ENCODE measurements at regions not wholly inside any gene's neighbourhood (a gene's known extent, or its start where the extent isn't known, plus 50 kb on each side); places are given as distances from the start of the nearest gene placed in this dataset.

DNA sequence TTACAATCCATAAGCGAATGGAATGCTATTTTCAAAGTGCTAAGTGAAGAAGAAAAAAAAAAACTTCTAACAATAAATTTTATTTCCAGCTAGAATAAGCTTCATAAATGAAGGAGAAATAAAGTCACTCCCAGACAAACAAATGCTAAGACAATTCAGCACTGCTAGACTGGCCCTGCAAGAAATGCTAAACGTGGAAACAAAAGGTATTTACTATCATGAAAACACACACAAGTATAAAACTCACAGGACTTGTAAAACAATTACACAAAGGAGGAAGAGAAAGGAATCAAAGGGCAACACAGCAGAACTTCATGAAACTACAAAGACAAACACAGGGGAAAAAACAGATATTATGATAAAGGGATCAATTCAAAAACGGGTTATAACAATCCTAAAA, 85.8 kb upstream of the NELL2 start:
- Histone ChIP-seq H3K36me3 (ENCODE audit: control insufficient read depth, insufficient read depth, low read length) (no peaks in the 10 kb centered on the region), H3K27me3 (ENCODE audit: control insufficient read depth, insufficient read depth, low read length) (no peaks in the 10 kb centered on the region), H3K4me3 (ENCODE audit: low read depth, low read length) (no peak overlapping the region)
- no peak for DNase-seq (ENCODE audit: low read depth)
- no peak for FAIRE-seq
- TF ChIP-seq, protein P1, sequence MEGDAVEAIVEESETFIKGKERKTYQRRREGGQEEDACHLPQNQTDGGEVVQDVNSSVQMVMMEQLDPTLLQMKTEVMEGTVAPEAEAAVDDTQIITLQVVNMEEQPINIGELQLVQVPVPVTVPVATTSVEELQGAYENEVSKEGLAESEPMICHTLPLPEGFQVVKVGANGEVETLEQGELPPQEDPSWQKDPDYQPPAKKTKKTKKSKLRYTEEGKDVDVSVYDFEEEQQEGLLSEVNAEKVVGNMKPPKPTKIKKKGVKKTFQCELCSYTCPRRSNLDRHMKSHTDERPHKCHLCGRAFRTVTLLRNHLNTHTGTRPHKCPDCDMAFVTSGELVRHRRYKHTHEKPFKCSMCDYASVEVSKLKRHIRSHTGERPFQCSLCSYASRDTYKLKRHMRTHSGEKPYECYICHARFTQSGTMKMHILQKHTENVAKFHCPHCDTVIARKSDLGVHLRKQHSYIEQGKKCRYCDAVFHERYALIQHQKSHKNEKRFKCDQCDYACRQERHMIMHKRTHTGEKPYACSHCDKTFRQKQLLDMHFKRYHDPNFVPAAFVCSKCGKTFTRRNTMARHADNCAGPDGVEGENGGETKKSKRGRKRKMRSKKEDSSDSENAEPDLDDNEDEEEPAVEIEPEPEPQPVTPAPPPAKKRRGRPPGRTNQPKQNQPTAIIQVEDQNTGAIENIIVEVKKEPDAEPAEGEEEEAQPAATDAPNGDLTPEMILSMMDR (IDR thresholded peaks at IDR 0.05; ENCODE audit: insufficient read depth, low read length, severe bottlenecking), result no peak

DNA sequence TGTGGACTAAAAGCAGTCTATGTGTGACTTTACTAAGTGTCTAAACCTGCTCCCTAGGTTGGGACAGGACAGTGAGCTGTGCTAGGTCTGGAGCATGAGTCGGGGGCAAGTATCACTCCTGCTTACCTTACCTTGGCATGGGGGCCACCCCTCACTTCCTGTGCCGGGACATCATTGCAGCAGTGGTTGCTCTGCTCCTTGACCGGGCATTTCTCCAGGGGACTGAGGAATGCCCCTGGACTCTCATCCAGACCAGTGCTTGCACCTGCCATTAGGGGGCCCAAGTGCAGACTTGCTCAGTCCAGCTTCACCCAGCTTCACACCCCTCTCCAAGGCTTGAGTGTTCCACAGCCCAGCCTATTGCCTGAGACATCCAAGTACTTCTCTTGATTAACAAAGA, 84.7 kb upstream of the NELL2 start:
- TF ChIP-seq, protein P1 (IDR thresholded peaks at IDR 0.05; ENCODE audit: insufficient read depth, low read length, severe bottlenecking), result no peak
- FAIRE-seq, result no peak

DNA sequence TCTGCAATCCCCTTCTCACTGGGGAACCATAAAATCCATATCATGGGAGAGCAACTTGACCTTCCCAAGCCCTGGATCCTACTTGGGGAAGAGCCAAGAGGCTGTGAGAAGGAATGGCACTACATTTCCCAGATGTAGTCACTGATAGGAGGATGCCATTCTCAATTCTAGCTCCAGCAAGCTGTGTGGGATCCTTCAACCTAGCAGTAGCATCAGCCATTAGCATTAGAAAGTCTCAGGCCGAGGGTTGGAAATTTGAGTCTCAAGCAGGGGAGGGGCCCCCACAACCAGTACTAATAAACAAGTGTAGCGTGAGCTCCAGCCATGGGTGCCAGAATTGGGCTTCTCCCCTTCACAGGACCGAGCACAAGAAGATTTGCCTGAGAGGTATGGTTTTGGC, 84.3 kb upstream of the NELL2 start:
- DNase-seq (ENCODE audit: low read depth) (no peak), FAIRE-seq (no peak)
- H3K36me3 ChIP-seq (ENCODE audit: control insufficient read depth, insufficient read depth, low read length), result no peaks in the 10 kb centered on the region
- H3K27me3 ChIP-seq (ENCODE audit: control insufficient read depth, insufficient read depth, low read length), result no peaks in the 10 kb centered on the region
- TF ChIP-seq, protein P1 (IDR thresholded peaks at IDR 0.05; ENCODE audit: insufficient read depth, low read length, severe bottlenecking), result no peak
- H3K4me3 ChIP-seq (ENCODE audit: low read depth, low read length), result no peak overlapping the region

More for the DNA sequence above, 84.7 kb upstream of the NELL2 start:
- no peak overlapping the region for H3K4me3 ChIP-seq (ENCODE audit: low read depth, low read length)
- H3K27me3 ChIP-seq (ENCODE audit: control insufficient read depth, insufficient read depth, low read length), result no peaks in the 10 kb centered on the region
- no peaks in the 10 kb centered on the region for H3K36me3 ChIP-seq (ENCODE audit: control insufficient read depth, insufficient read depth, low read length)
- no peak for DNase-seq (ENCODE audit: low read depth)

DNA sequence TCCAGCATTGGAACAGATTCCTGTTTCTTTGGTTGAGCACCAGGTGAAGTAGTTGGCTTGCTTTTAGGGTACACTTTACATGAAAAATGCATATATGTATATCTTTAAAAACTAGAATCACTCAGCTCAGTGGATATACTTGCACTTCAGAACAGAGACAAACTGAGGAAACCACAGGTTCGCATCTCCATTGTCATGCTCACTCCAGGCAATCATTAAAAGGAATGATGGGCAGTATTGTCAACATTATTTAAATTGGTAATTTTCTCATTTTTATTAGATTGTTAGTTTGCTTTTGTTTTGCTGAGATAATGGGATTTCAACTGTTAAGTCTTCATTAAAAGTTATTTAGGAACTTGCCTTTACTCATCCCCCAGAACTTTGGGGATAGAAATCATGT, 71.0 kb upstream of the NELL2 start:
- no peak for FAIRE-seq
- H3K36me3 ChIP-seq (ENCODE audit: control insufficient read depth, insufficient read depth, low read length), result no peaks in the 10 kb centered on the region
- no peak overlapping the region for H3K4me3 ChIP-seq (ENCODE audit: low read depth, low read length)
- H3K27me3 ChIP-seq (ENCODE audit: control insufficient read depth, insufficient read depth, low read length), result no peaks in the 10 kb centered on the region
- no peak for DNase-seq (ENCODE audit: low read depth)
- TF ChIP-seq, protein P1 (IDR thresholded peaks at IDR 0.05; ENCODE audit: insufficient read depth, low read length, severe bottlenecking), result no peak

DNA sequence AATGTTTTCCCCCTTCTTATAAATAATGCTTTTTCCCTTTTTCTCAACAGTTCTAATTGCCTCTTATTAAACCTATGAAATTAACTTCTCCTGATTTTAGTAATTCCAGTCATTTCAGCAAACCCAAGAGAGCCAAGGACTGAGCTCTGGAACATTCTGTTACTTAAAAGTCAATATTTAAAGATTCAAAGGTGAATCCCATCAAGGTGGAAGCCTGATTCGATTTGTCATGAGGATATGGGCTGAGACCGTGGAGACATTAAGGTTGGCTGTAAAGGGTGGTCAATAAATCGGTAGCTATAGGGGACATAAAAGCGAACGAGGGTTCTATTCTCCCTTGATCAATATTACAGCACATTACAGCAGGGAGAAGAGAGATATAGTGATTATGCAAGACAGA, 66.6 kb upstream of the NELL2 start:
- Histone ChIP-seq H3K36me3 (ENCODE audit: control insufficient read depth, insufficient read depth, low read length) (no peaks in the 10 kb centered on the region), H3K4me3 (ENCODE audit: low read depth, low read length) (no peak overlapping the region), H3K27me3 (ENCODE audit: control insufficient read depth, insufficient read depth, low read length) (no peaks in the 10 kb centered on the region)
- TF ChIP-seq, protein P1 (IDR thresholded peaks at IDR 0.05; ENCODE audit: insufficient read depth, low read length, severe bottlenecking), result no peak
- FAIRE-seq (no peak), DNase-seq (ENCODE audit: low read depth) (no peak)

DNA sequence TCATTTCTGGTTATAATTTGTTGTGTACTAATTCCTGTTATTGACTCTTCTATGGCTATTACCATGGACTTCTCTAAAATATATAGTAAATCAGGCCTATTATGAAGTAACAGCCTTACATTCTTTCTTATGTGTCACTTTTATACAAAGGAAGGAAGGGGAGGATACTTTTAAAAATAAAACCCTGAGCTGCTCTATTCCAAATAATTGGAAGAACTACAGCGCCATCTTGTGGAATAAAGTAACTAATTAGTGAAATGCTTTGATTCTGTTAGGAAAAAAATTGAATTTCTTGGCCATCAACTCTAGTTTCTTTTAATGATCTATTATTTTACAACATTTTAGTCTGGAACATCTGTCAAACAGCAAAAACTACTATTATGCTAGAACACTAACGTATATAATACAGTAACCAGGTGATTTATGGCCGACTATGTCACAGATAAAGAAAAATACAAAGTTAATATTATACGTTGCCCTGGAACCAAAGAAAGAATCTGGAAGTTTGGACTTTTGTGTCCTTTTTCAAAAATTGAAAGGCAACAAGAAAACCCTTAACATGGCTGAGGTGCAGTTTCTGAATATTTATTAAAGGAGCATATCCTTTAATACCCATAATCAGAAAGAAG, 55.0 kb upstream of the NELL2 start:
- Histone ChIP-seq H3K36me3 (ENCODE audit: control insufficient read depth, insufficient read depth, low read length) (no peaks in the 10 kb centered on the region), H3K4me3 (ENCODE audit: low read depth, low read length) (no peak overlapping the region), H3K27me3 (ENCODE audit: control insufficient read depth, insufficient read depth, low read length) (no peaks in the 10 kb centered on the region)
- FAIRE-seq (no peak), DNase-seq (ENCODE audit: low read depth) (peak; percentile 68)
- TF ChIP-seq, protein P1 (IDR thresholded peaks at IDR 0.05; ENCODE audit: insufficient read depth, low read length, severe bottlenecking), result peak; percentile 15
